ENCODE measurements at regions not wholly inside any gene's neighbourhood (a gene's known extent, or its start where the extent isn't known, plus 50 kb on each side); places are given as distances from the start of the nearest gene placed in this dataset.

GRCh38 chr7:112957901-112958300, 128.7 kb downstream of the GPR85 start:
- no peak for TF ChIP-seq EZH2 (IDR thresholded peaks at IDR 0.05; ENCODE audit: low read length)
- TF ChIP-seq, protein P1, sequence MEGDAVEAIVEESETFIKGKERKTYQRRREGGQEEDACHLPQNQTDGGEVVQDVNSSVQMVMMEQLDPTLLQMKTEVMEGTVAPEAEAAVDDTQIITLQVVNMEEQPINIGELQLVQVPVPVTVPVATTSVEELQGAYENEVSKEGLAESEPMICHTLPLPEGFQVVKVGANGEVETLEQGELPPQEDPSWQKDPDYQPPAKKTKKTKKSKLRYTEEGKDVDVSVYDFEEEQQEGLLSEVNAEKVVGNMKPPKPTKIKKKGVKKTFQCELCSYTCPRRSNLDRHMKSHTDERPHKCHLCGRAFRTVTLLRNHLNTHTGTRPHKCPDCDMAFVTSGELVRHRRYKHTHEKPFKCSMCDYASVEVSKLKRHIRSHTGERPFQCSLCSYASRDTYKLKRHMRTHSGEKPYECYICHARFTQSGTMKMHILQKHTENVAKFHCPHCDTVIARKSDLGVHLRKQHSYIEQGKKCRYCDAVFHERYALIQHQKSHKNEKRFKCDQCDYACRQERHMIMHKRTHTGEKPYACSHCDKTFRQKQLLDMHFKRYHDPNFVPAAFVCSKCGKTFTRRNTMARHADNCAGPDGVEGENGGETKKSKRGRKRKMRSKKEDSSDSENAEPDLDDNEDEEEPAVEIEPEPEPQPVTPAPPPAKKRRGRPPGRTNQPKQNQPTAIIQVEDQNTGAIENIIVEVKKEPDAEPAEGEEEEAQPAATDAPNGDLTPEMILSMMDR (optimal IDR thresholded peaks at IDR 0.05 in 1 of 3, IDR thresholded peaks at IDR 0.05 in 1 of 3, conservative IDR thresholded peaks at IDR 0.05 in 1 of 3; ENCODE audit: extremely low read depth in 1 of 3, insufficient read depth in 2 of 3, low read length in 3 of 3), result no peak

All from keratinocyte (primary cell).